Lower leg skin (tissue), 3 donors: ENCODE measurements at regions not wholly inside any gene's neighbourhood (a gene's known extent, or its start where the extent isn't known, plus 50 kb on each side); places are given as distances from the start of the nearest gene placed in this dataset.

Experiments used
- POLR2A ChIP-seq, 2 donors: fragments of 450-650 bp; IDR thresholded peaks; one replicate each; pipeline ENCODE4 v1.6.1; 2016 to 2017; ENCODE audit warnings: antibody characterized with exemption in 2 of 2, mild to moderate bottlenecking in 1 of 2, moderate library complexity in 1 of 2
- TF ChIP-seq, protein P1 (sequence below), 3 donors: fragments of 450-650 bp; IDR thresholded peaks; one replicate each; pipeline ENCODE4 v1.5.1; 2016; ENCODE audit warnings: antibody characterized with exemption in 3 of 3, mild to moderate bottlenecking in 3 of 3, moderate library complexity in 2 of 3

DNA sequence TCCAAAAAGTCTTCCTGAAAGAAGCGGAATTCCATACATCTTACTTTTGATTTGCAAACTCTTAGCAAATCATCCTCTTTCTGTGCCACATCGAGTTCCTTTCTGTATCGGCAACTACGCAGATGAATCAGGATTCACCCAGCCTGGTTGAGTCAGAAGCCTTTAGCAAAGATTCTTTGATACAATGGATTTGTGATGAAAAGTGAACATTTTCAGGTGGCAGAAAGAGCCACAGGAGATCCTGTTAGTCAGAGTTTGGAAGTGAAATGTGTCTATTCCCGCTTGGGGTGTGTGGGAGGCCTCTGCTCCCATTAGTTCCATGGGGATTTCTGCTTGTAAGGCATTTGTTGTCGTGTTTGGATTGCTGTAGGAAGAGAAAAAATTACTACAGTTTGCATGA, 351.8 kb upstream of the WWC1 start:
- no peak for TF ChIP-seq POLR2A (IDR thresholded peaks at IDR 0.05)
- TF ChIP-seq, protein P1, sequence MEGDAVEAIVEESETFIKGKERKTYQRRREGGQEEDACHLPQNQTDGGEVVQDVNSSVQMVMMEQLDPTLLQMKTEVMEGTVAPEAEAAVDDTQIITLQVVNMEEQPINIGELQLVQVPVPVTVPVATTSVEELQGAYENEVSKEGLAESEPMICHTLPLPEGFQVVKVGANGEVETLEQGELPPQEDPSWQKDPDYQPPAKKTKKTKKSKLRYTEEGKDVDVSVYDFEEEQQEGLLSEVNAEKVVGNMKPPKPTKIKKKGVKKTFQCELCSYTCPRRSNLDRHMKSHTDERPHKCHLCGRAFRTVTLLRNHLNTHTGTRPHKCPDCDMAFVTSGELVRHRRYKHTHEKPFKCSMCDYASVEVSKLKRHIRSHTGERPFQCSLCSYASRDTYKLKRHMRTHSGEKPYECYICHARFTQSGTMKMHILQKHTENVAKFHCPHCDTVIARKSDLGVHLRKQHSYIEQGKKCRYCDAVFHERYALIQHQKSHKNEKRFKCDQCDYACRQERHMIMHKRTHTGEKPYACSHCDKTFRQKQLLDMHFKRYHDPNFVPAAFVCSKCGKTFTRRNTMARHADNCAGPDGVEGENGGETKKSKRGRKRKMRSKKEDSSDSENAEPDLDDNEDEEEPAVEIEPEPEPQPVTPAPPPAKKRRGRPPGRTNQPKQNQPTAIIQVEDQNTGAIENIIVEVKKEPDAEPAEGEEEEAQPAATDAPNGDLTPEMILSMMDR (IDR thresholded peaks at IDR 0.05), result no peak
